DND-41 (cell line): ENCODE measurements at regions not wholly inside any gene's neighbourhood (a gene's known extent, or its start where the extent isn't known, plus 50 kb on each side); places are given as distances from the start of the nearest gene placed in this dataset.

ENCODE experiments used
- ATAC-seq: fragments of 200-7000 bp; cut with Tn5 transposase; 3 replicates; pipeline ENCODE4 v1.9.1; 2021; ENCODE audit warnings: low read depth; ENCODE audit not compliant: insufficient read depth
- DNase-seq: peaks from one replicate; pipeline ENCODE4 v3.0.0-alpha.2; 2020
- H2AFZ ChIP-seq: 2 replicates; pipeline ENCODE4 v1.6.0; 2012; ENCODE audit warnings: low read depth, low read length
- H3K27ac ChIP-seq: 2 replicates; pipeline ENCODE4 v1.5.1; 2012; ENCODE audit warnings: low read length, inconsistent platforms
- H3K27me3 ChIP-seq: fragments of 200-600 bp; sonication (generic); 2 replicates; pipeline ENCODE4 v1.6.0; 2012; ENCODE audit warnings: low read length, mild to moderate bottlenecking, inconsistent platforms; ENCODE audit not compliant: insufficient read depth, poor library complexity
- H3K36me3 ChIP-seq: 2 replicates; pipeline ENCODE4 v1.5.1; 2012; ENCODE audit warnings: low read length, inconsistent platforms; ENCODE audit not compliant: insufficient read depth
- H3K4me1 ChIP-seq: 2 replicates; pipeline ENCODE4 v1.5.1; 2012; ENCODE audit warnings: mild to moderate bottlenecking, low read length; ENCODE audit not compliant: insufficient read depth
- H3K4me2 ChIP-seq: 2 replicates; pipeline ENCODE4 v1.6.0; 2012; ENCODE audit warnings: mild to moderate bottlenecking, moderate library complexity, low read length, inconsistent platforms; ENCODE audit not compliant: insufficient read depth
- H3K4me3 ChIP-seq, 2 experiments: fragments of 200-600 bp in 1 of 2; shearing (Covaris generic) in 1 of 2; 2 replicates each; pipeline ENCODE4 v1.5.1; 2012 to 2016; ENCODE audit warnings: inconsistent platforms in 2 of 2, low read length in 2 of 2, mild to moderate bottlenecking in 2 of 2, low read depth in 1 of 2, moderate library complexity in 1 of 2
- H3K79me2 ChIP-seq: 2 replicates; pipeline ENCODE4 v1.6.0; 2012; ENCODE audit warnings: low read length, inconsistent platforms; ENCODE audit not compliant: insufficient read depth
- H3K9ac ChIP-seq: 2 replicates; pipeline ENCODE4 v1.6.0; 2012; ENCODE audit warnings: low read depth, mild to moderate bottlenecking, inconsistent platforms, low read length, moderate library complexity
- H3K9me3 ChIP-seq: 2 replicates; pipeline ENCODE4 v1.5.1; 2012; ENCODE audit warnings: low read length, moderate library complexity, mild to moderate bottlenecking, inconsistent platforms; ENCODE audit not compliant: insufficient read depth, severe bottlenecking
- H4K20me1 ChIP-seq: 2 replicates; pipeline ENCODE4 v1.6.0; 2012; ENCODE audit warnings: low read length; ENCODE audit not compliant: insufficient read depth
- CTCF ChIP-seq: IDR thresholded peaks from 2 replicates; pipeline ENCODE4 v1.5.1; 2012; ENCODE audit warnings: borderline replicate concordance, low read length, moderate library complexity, mild to moderate bottlenecking; ENCODE audit not compliant: poor library complexity, severe bottlenecking; ENCODE audit errors: extremely low read depth
- EZH2 ChIP-seq: IDR thresholded peaks from 3 replicates; pipeline ENCODE4 v1.6.1; 2012; ENCODE audit warnings: borderline replicate concordance, low read depth, mild to moderate bottlenecking, moderate library complexity, low read length, inconsistent platforms; ENCODE audit not compliant: severe bottlenecking

DNA sequence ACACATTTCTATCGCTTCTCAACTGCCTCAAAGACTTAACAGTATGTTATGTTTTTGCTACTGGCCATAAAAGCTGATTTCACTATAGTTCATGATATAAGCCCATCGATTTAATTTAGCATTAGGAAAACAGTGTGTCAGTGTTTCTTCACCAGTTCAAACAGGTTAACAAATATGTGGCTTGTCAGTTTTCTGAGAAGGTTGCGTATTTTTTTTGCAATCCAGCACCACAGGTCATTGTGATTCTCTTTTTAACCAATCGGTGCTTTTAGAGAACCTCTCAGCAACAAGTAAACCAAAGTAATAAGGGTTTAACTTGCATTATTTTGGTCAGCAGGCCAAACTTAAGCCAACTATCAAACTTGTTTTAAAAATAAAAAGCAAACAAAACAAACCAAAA is 409.6 kb downstream of the NFIB start:
- Histone ChIP-seq H3K9ac (no peak overlapping the region), H3K9me3 (no peaks in the 10 kb centered on the region), H4K20me1 (no peaks in the 10 kb centered on the region), H3K79me2 (no peaks in the 10 kb centered on the region), H2AFZ (no peak overlapping the region), H3K4me3 (no peak overlapping the region), H3K36me3 (no peaks in the 10 kb centered on the region), H3K4me2 (no peak overlapping the region), H3K27me3 (no peaks in the 10 kb centered on the region), H3K4me1 (no peaks in the 10 kb centered on the region), H3K27ac (no peak overlapping the region)
- no peak for TF ChIP-seq CTCF
- TF ChIP-seq EZH2 = no peak
- ATAC-seq = no peak
- DNase-seq = no peak

DNA sequence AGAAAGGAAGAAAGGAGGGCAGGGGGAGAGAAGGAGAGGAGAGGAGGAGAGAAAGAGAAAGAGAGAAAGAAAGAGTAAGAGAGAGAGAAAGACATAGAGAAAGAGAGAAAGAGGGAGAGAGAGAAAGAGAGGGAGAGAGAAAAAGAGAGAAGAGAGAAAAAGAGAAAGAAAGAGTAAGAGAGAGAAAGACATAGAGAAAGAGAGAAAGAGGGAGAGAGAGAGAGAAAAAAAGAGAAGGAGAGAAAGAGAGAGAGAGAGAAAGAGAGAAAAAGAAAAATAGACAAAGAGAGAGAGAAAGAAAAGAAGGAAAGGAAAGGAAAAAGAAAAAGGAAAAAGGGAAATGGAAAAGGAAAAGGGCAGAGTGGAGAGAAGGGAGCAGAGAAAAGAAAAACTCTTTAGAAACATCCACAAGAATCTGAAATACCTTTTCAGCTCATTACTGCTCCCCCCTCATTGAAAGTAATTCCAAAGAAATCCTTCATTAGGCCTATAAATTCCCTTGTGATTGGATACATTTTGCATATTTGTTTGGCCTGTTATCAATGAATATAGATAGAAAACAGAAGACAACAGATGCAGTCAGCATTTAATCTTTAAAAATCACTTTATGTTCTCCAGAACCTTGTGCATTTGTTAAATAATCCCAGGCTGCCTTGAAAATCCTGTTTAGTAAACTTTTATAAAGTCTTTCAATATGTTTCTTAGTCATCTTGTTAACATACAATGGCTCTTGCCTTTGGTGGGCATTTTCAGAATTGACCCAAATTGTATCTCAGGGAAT is 411.5 kb downstream of the NFIB start:
- Histone ChIP-seq H3K4me3 (no peak overlapping the region), H4K20me1 (no peaks in the 10 kb centered on the region), H3K27ac (no peak overlapping the region), H2AFZ (no peak overlapping the region), H3K4me1 (no peaks in the 10 kb centered on the region), H3K79me2 (no peaks in the 10 kb centered on the region), H3K4me2 (no peak overlapping the region), H3K27me3 (no peaks in the 10 kb centered on the region), H3K9me3 (no peaks in the 10 kb centered on the region), H3K9ac (no peak overlapping the region), H3K36me3 (no peaks in the 10 kb centered on the region)
- TF ChIP-seq CTCF (no peak), EZH2 (no peak)
- ATAC-seq (no peak), DNase-seq (no peak)

DNA sequence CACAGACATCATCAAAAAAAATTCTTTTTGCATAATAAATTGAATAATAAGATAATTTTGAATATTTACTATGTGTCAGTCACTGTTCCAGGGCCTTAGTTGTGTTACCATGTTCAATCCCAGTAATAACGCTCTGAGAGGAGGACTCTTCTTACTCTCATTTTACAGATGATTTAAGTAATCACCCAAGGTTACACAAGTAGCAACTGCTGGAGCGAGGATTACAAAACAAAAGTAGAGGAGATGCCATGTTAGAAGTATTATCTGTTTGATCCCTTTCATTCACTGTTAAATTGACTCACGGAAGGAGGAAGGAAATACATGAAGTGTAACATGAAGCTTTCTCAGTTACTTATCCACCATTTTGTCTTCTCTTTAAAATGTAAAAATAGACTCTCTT is 412.8 kb downstream of the NFIB start:
- no peaks in the 10 kb centered on the region for H4K20me1 ChIP-seq
- H2AFZ ChIP-seq = no peak overlapping the region
- no peaks in the 10 kb centered on the region for H3K79me2 ChIP-seq
- H3K36me3 ChIP-seq = no peaks in the 10 kb centered on the region
- DNase-seq = no peak
- H3K4me3 ChIP-seq = no peak overlapping the region
- H3K4me1 ChIP-seq = no peaks in the 10 kb centered on the region
- no peak overlapping the region for H3K4me2 ChIP-seq
- no peaks in the 10 kb centered on the region for H3K27me3 ChIP-seq
- ATAC-seq = no peak
- no peak for TF ChIP-seq EZH2
- no peak for TF ChIP-seq CTCF
- H3K9ac ChIP-seq = no peak overlapping the region
- no peak overlapping the region for H3K27ac ChIP-seq
- no peaks in the 10 kb centered on the region for H3K9me3 ChIP-seq
